NCI-H2196 treated with DMSO at 0.1 percent for 48 hours (cell line): ENCODE measurements at regions not wholly inside any gene's neighbourhood (a gene's known extent, or its start where the extent isn't known, plus 50 kb on each side); places are given as distances from the start of the nearest gene placed in this dataset.

Experiments
- DNase-seq: peaks from one replicate; lab custom pipeline; 2025; ENCODE audit not compliant: unreplicated experiment; lab: John Stamatoyannopoulos, UW

GRCh38 chr21:25334046-25334730, 273.1 kb downstream of the MRPL39 start:
- DNase-seq = no peak

- no peak for DNase-seq
Observed at GRCh38 chr21:25331286-25331685, 276.0 kb downstream of the MRPL39 start.

- DNase-seq = no peak
Observed at GRCh38 chr21:25330266-25330665, 277.0 kb downstream of the MRPL39 start.

- no peak for DNase-seq
Observed at GRCh38 chr21:25329227-25329825, 278.0 kb downstream of the MRPL39 start.

GRCh38 chr21:25328736-25329135, 278.5 kb downstream of the MRPL39 start:
- no peak for DNase-seq

GRCh38 chr21:25326181-25326580, 281.1 kb downstream of the MRPL39 start:
- no peak for DNase-seq

GRCh38 chr21:25324666-25325065, 282.6 kb downstream of the MRPL39 start:
- no peak for DNase-seq

GRCh38 chr21:25323356-25323949, 283.8 kb downstream of the MRPL39 start:
- DNase-seq = no peak

- no peak for DNase-seq
Observed at GRCh38 chr21:25314247-25314646, 293.0 kb downstream of the MRPL39 start.

- no peak for DNase-seq
Observed at GRCh38 chr21:25313829-25314228, 293.5 kb downstream of the MRPL39 start.

- DNase-seq = no peak
Observed at GRCh38 chr21:25307489-25307888, 299.8 kb downstream of the MRPL39 start.

- no peak for DNase-seq
Observed at GRCh38 chr21:25304611-25305010, 302.7 kb downstream of the MRPL39 start.

GRCh38 chr21:25300632-25301031, 306.6 kb downstream of the MRPL39 start:
- no peak for DNase-seq

- no peak for DNase-seq
Observed at GRCh38 chr21:25298512-25299491, 308.5 kb downstream of the MRPL39 start.

GRCh38 chr21:25297117-25297516, 310.2 kb downstream of the MRPL39 start:
- no peak for DNase-seq

- no peak for DNase-seq
Observed at GRCh38 chr21:25296252-25296651, 311.0 kb downstream of the MRPL39 start.

GRCh38 chr21:25292396-25292795, 314.9 kb downstream of the MRPL39 start:
- no peak for DNase-seq

GRCh38 chr21:25283720-25284119, 323.6 kb downstream of the MRPL39 start:
- no peak for DNase-seq

GRCh38 chr21:25281134-25281533, 326.1 kb downstream of the MRPL39 start:
- DNase-seq = no peak

- no peak for DNase-seq
Observed at GRCh38 chr21:25280061-25280460, 327.2 kb downstream of the MRPL39 start.

- no peak for DNase-seq
Observed at GRCh38 chr21:25273959-25274358, 333.3 kb downstream of the MRPL39 start.
